Muscle of back (tissue), 3 donors: ENCODE measurements at regions not wholly inside any gene's neighbourhood (a gene's known extent, or its start where the extent isn't known, plus 50 kb on each side); places are given as distances from the start of the nearest gene placed in this dataset.

ENCODE experiments used
- DNase-seq, 3 donors: peaks; one replicate each; pipeline versions ENCODE4 v3.0.0 to v3.0.0-alpha.2; 2013

- no peak for DNase-seq
Measured at GRCh38 chr3:106386050-106386449, 517.2 kb upstream of the CBLB start.

- DNase-seq, result peak in 1 of 3 donors; percentile 22
Measured at GRCh38 chr3:106392915-106393314, 524.1 kb upstream of the CBLB start.

GRCh38 chr3:106397006-106397405, 528.2 kb upstream of the CBLB start:
- no peak for DNase-seq

GRCh38 chr3:106398891-106399600, 530.2 kb upstream of the CBLB start:
- no peak for DNase-seq

- no peak for DNase-seq
Measured at GRCh38 chr3:106399761-106400160, 530.9 kb upstream of the CBLB start.

GRCh38 chr3:106401666-106402490, 533.1 kb upstream of the CBLB start:
- DNase-seq, result no peak

- no peak for DNase-seq
Measured at GRCh38 chr3:106403371-106404145, 534.7 kb upstream of the CBLB start.

GRCh38 chr3:106413683-106414082, 544.9 kb upstream of the CBLB start:
- DNase-seq, result no peak

GRCh38 chr3:106420628-106421027, 551.8 kb upstream of the CBLB start:
- DNase-seq, result no peak

GRCh38 chr3:106421426-106421825, 552.6 kb upstream of the CBLB start:
- DNase-seq, result no peak

GRCh38 chr3:106421909-106422308, 553.1 kb upstream of the CBLB start:
- DNase-seq, result peak in 1 of 3 donors; percentile 66

- peak in 1 of 3 donors; percentile 13 for DNase-seq
Measured at GRCh38 chr3:106423321-106424225, 554.8 kb upstream of the CBLB start.

GRCh38 chr3:106425026-106425425, 556.2 kb upstream of the CBLB start:
- peak in 2 of 3 donors; percentile 23 to 51 for DNase-seq

GRCh38 chr3:106425916-106426315, 557.1 kb upstream of the CBLB start:
- DNase-seq, result no peak

- peak in 1 of 3 donors; percentile 96 for DNase-seq
Measured at GRCh38 chr3:106428565-106428994, 559.8 kb upstream of the CBLB start.

- DNase-seq, result no peak
Measured at GRCh38 chr3:106431721-106432120, 562.9 kb upstream of the CBLB start.

GRCh38 chr3:106435899-106436453, 567.2 kb upstream of the CBLB start:
- no peak for DNase-seq

GRCh38 chr3:106438887-106439286, 570.1 kb upstream of the CBLB start:
- DNase-seq, result no peak

GRCh38 chr3:106440672-106441071, 571.9 kb upstream of the CBLB start:
- DNase-seq, result no peak

GRCh38 chr3:106446271-106446670, 577.5 kb upstream of the CBLB start:
- DNase-seq, result no peak
